Adipocyte (in vitro differentiated cells): ENCODE measurements at regions not wholly inside any gene's neighbourhood (a gene's known extent, or its start where the extent isn't known, plus 50 kb on each side); places are given as distances from the start of the nearest gene placed in this dataset.
A peak's percentile ranks its signal among the peaks of the same experiment; 100 is the strongest.
"Not testable (repeated sequence)": the region's sequence is repeated elsewhere in the genome, so short reads cannot be mapped to it uniquely, and the experiment has no call there.

Experiments used
- DNase-seq: peaks from one replicate; pipeline ENCODE4 v3.0.0-alpha.2; 2015; ENCODE audit warnings: low read depth
- H3K27me3 ChIP-seq: replicated peaks from 2 replicates; pipeline ENCODE4 v1.7.0; 2013; ENCODE audit warnings: mild to moderate bottlenecking, low read length, moderate library complexity; ENCODE audit not compliant: control insufficient read depth, insufficient read depth
- H3K36me3 ChIP-seq: 2 replicates; pipeline ENCODE4 v1.7.0; 2013; ENCODE audit warnings: low read length, mild to moderate bottlenecking, moderate library complexity; ENCODE audit not compliant: control insufficient read depth, insufficient read depth, severe bottlenecking
- H3K4me1 ChIP-seq: 2 replicates; pipeline ENCODE4 v1.7.0; 2013; ENCODE audit warnings: mild to moderate bottlenecking, low read length, moderate library complexity; ENCODE audit not compliant: control insufficient read depth, insufficient read depth
- H3K4me3 ChIP-seq: 2 replicates; pipeline ENCODE4 v1.7.0; 2013; ENCODE audit warnings: mild to moderate bottlenecking, low read length, moderate library complexity
- H3K9ac ChIP-seq: 2 replicates; pipeline ENCODE4 v1.7.0; 2013; ENCODE audit warnings: mild to moderate bottlenecking, low read length, moderate library complexity
- H3K9me3 ChIP-seq: 2 replicates; pipeline ENCODE4 v1.7.0; 2013; ENCODE audit warnings: mild to moderate bottlenecking, low read length, moderate library complexity; ENCODE audit not compliant: control insufficient read depth

GRCh38 chr13:65149687-65150086, 2080.4 kb downstream of the PCDH9 start:
- H3K27me3 ChIP-seq: no peaks in the 10 kb centered on the region
- no peaks in the 10 kb centered on the region for H3K9me3 ChIP-seq
- H3K4me1 ChIP-seq: no peaks in the 10 kb centered on the region
- no peaks in the 10 kb centered on the region for H3K36me3 ChIP-seq
- no peak overlapping the region for H3K9ac ChIP-seq
- H3K4me3 ChIP-seq: no peak overlapping the region
- no peak for DNase-seq

GRCh38 chr13:65143920-65144319, 2086.2 kb downstream of the PCDH9 start:
- H3K4me1 ChIP-seq: no peaks in the 10 kb centered on the region
- no peak overlapping the region for H3K9ac ChIP-seq
- no peaks in the 10 kb centered on the region for H3K9me3 ChIP-seq
- no peak for DNase-seq
- H3K36me3 ChIP-seq: no peaks in the 10 kb centered on the region
- H3K27me3 ChIP-seq: no peaks in the 10 kb centered on the region
- H3K4me3 ChIP-seq: no peak overlapping the region

- Histone ChIP-seq H3K4me3 (no peak overlapping the region), H3K9ac (no peak overlapping the region), H3K9me3 (no peaks in the 10 kb centered on the region), H3K4me1 (no peaks in the 10 kb centered on the region), H3K36me3 (no peaks in the 10 kb centered on the region), H3K27me3 (no peaks in the 10 kb centered on the region)
- DNase-seq: no peak
Observed at GRCh38 chr13:65133094-65133493, 2097.0 kb downstream of the PCDH9 start.

GRCh38 chr13:65125236-65125635, 2104.9 kb downstream of the PCDH9 start:
- Histone ChIP-seq H3K4me1 (no peaks in the 10 kb centered on the region), H3K9me3 (no peaks in the 10 kb centered on the region), H3K36me3 (no peaks in the 10 kb centered on the region), H3K27me3 (no peaks in the 10 kb centered on the region), H3K4me3 (no peak overlapping the region), H3K9ac (no peak overlapping the region)
- DNase-seq: peak; percentile 28

DNA sequence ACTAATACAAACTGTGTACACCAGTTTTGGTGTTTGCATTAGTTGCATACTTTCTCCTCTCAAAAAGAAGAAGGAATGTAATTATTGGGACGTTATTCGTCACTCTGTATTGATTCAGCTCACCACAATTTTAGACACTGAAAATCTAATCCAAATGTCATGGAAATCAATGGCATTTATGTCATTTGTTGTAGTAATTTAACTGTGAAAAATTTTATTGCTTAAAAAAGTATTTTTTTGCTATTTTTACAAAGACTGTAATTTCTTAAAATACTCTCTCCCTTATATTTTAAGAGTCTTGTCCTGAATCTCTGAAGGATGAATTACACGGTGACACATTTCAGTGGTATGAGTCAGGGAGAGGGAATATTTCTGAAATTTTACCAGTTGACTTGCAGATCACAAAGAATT, 2117.6 kb downstream of the PCDH9 start:
- Histone ChIP-seq H3K9ac (no peak overlapping the region), H3K4me1 (no peaks in the 10 kb centered on the region), H3K36me3 (no peaks in the 10 kb centered on the region), H3K9me3 (no peaks in the 10 kb centered on the region), H3K27me3 (no peaks in the 10 kb centered on the region), H3K4me3 (no peak overlapping the region)
- DNase-seq: peak; percentile 53

GRCh38 chr13:65112123-65112522, 2118.0 kb downstream of the PCDH9 start:
- no peaks in the 10 kb centered on the region for H3K9me3 ChIP-seq
- H3K36me3 ChIP-seq: no peaks in the 10 kb centered on the region
- peak; percentile 15 for DNase-seq
- no peaks in the 10 kb centered on the region for H3K27me3 ChIP-seq
- no peaks in the 10 kb centered on the region for H3K4me1 ChIP-seq
- H3K4me3 ChIP-seq: no peak overlapping the region
- no peak overlapping the region for H3K9ac ChIP-seq

GRCh38 chr13:65111223-65111622, 2118.9 kb downstream of the PCDH9 start:
- H3K27me3 ChIP-seq: no peaks in the 10 kb centered on the region
- no peaks in the 10 kb centered on the region for H3K4me1 ChIP-seq
- no peaks in the 10 kb centered on the region for H3K9me3 ChIP-seq
- no peaks in the 10 kb centered on the region for H3K36me3 ChIP-seq
- no peak overlapping the region for H3K4me3 ChIP-seq
- DNase-seq: no peak
- no peak overlapping the region for H3K9ac ChIP-seq

DNA sequence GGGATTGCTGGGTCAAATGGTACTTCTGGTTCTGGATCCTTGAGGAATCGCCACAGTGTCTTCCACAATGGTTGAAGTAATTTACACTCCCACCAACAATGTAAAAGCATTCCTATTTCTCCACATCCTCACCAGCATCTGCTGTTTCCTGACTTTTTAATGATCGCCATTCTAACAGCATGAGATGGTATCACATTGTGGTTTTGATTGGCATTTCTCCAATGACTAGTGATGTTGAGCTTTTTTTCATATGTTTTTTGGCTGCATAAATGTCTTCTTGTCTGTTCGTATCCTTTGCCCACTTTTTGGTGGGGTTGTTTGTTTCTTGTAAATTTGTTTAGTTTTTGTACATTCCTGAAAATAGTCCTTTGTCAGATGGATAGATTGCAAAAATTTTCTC, 2125.7 kb downstream of the PCDH9 start:
- H3K9me3 ChIP-seq, DNase-seq, H3K4me1 ChIP-seq, H3K27me3 ChIP-seq, H3K4me3 ChIP-seq, H3K36me3 ChIP-seq, H3K9ac ChIP-seq: not testable (repeated sequence)

- Histone ChIP-seq H3K9me3 (no peaks in the 10 kb centered on the region), H3K4me3 (no peak overlapping the region), H3K4me1 (no peaks in the 10 kb centered on the region), H3K9ac (no peak overlapping the region), H3K36me3 (no peaks in the 10 kb centered on the region), H3K27me3 (no peaks in the 10 kb centered on the region)
- DNase-seq: no peak
Observed at GRCh38 chr13:65103351-65103750, 2126.8 kb downstream of the PCDH9 start.

GRCh38 chr13:65095161-65096082, 2134.7 kb downstream of the PCDH9 start:
- Histone ChIP-seq H3K4me1 (no peaks in the 10 kb centered on the region), H3K4me3 (no peak overlapping the region), H3K9me3 (no peaks in the 10 kb centered on the region), H3K9ac (no peak overlapping the region), H3K36me3 (no peaks in the 10 kb centered on the region), H3K27me3 (no peaks in the 10 kb centered on the region)
- peak; percentile 50 for DNase-seq

- Histone ChIP-seq H3K9me3 (no peaks in the 10 kb centered on the region), H3K4me3 (no peak overlapping the region), H3K9ac (no peak overlapping the region), H3K36me3 (no peaks in the 10 kb centered on the region), H3K4me1 (no peaks in the 10 kb centered on the region), H3K27me3 (no peaks in the 10 kb centered on the region)
- DNase-seq: no peak
Observed at GRCh38 chr13:65093357-65093756, 2136.8 kb downstream of the PCDH9 start.

GRCh38 chr13:65091031-65091430, 2139.1 kb downstream of the PCDH9 start:
- DNase-seq: no peak
- Histone ChIP-seq H3K27me3 (no peaks in the 10 kb centered on the region), H3K9me3 (no peaks in the 10 kb centered on the region)

More at GRCh38 chr13:65091031-65091430, 2139.1 kb downstream of the PCDH9 start:
- no peak overlapping the region for H3K9ac ChIP-seq
- no peak overlapping the region for H3K4me3 ChIP-seq
- no peaks in the 10 kb centered on the region for H3K4me1 ChIP-seq
- H3K36me3 ChIP-seq: no peaks in the 10 kb centered on the region
